ENCODE measurements at regions not wholly inside any gene's neighbourhood (a gene's known extent, or its start where the extent isn't known, plus 50 kb on each side); places are given as distances from the start of the nearest gene placed in this dataset.
A peak's percentile ranks its signal among the peaks of the same experiment; 100 is the strongest.

DNA sequence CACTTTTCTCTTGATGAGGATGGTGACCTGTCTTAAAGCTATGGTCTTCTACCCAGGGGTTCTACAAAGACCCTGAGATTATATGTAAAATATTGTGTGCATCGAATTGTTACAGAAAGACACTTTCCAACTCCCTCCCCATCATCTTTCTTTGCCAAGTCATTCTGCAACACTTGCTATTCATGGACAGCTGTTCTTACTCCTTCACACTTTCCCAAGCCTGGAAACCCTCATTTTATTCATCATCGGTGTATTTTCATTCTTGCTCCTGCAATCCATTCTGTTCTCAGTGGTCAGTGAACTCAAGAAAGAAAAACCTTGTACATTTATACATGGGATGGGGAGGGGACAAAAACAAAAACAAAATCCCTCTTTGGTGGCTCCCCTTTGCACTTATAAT is 90.5 kb upstream of the STXBP6 start:
- H3K4me1 ChIP-seq = no peaks in the 10 kb centered on the region
- no peaks in the 10 kb centered on the region for H3K9me3 ChIP-seq (ENCODE audit: control insufficient read depth, low read length)
- H3K4me2 ChIP-seq (ENCODE audit: low read length) = no peak overlapping the region
- no peaks in the 10 kb centered on the region for H3K27me3 ChIP-seq (ENCODE audit: control insufficient read depth, insufficient read depth, low read length)
- TF ChIP-seq, protein P1, sequence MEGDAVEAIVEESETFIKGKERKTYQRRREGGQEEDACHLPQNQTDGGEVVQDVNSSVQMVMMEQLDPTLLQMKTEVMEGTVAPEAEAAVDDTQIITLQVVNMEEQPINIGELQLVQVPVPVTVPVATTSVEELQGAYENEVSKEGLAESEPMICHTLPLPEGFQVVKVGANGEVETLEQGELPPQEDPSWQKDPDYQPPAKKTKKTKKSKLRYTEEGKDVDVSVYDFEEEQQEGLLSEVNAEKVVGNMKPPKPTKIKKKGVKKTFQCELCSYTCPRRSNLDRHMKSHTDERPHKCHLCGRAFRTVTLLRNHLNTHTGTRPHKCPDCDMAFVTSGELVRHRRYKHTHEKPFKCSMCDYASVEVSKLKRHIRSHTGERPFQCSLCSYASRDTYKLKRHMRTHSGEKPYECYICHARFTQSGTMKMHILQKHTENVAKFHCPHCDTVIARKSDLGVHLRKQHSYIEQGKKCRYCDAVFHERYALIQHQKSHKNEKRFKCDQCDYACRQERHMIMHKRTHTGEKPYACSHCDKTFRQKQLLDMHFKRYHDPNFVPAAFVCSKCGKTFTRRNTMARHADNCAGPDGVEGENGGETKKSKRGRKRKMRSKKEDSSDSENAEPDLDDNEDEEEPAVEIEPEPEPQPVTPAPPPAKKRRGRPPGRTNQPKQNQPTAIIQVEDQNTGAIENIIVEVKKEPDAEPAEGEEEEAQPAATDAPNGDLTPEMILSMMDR (IDR thresholded peaks at IDR 0.05) = no peak
- H3K9ac ChIP-seq = no peak overlapping the region
- no peaks in the 10 kb centered on the region for H3K79me2 ChIP-seq
- no peak overlapping the region for H3K4me3 ChIP-seq (ENCODE audit: low read depth, low read length)
- no peak overlapping the region for H3K27ac ChIP-seq
- no peaks in the 10 kb centered on the region for H3K36me3 ChIP-seq (ENCODE audit: control insufficient read depth, insufficient read depth, low read length)
- no peak overlapping the region for H2AFZ ChIP-seq

DNA sequence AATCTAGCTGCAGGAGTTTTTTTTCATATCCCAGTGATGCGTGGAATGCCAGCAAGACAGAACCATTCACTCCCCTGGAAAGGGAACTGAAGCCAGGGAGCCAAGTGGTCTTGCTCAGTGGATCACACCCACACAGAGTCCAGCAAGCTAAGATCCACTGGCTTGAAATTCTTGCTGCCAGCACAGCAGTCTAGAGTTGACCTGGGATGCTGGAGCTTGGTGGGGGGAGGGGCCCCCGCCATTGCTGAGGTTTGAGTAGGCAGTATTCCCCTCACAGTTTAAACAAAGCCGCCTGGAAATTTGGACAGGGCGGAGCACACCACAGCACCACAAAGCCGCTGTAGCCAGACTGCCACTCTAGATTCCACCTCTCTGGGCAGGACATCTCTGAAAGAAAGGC is 86.9 kb upstream of the STXBP6 start:
- Histone ChIP-seq H3K4me2 (ENCODE audit: low read length) (no peak overlapping the region), H3K36me3 (ENCODE audit: control insufficient read depth, insufficient read depth, low read length) (no peaks in the 10 kb centered on the region)

DNA sequence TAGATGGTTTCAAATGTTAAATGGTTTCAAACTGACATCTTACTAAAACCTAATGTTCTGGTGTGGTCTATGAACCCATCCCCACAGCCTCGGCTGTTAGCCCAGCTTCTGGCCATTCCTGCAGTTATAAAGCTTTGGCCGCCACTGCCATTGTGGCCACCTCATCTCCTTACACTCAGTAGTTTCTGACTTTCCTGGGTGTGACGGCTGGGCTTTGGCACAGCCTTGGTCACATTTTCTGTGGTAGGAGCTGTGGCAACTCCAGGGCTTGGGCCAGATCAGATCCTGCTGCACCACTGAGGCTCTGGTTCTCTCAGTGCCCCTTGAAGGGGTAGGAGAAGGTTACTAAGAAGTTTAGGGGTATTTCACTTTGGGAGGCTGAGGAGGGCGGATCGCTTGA is 84.2 kb upstream of the STXBP6 start:
- no peaks in the 10 kb centered on the region for H3K4me1 ChIP-seq
- no peaks in the 10 kb centered on the region for H3K36me3 ChIP-seq (ENCODE audit: control insufficient read depth, insufficient read depth, low read length)
- H3K4me3 ChIP-seq (ENCODE audit: low read depth, low read length) = no peak overlapping the region
- TF ChIP-seq, protein P1 (IDR thresholded peaks at IDR 0.05) = no peak
- H3K79me2 ChIP-seq = no peaks in the 10 kb centered on the region
- no peak overlapping the region for H3K4me2 ChIP-seq (ENCODE audit: low read length)
- no peaks in the 10 kb centered on the region for H3K9me3 ChIP-seq (ENCODE audit: control insufficient read depth, low read length)
- H2AFZ ChIP-seq = no peak overlapping the region
- no peak overlapping the region for H3K9ac ChIP-seq
- H3K27me3 ChIP-seq (ENCODE audit: control insufficient read depth, insufficient read depth, low read length) = no peaks in the 10 kb centered on the region
- no peak overlapping the region for H3K27ac ChIP-seq

More for the DNA sequence above, 86.9 kb upstream of the STXBP6 start:
- H3K4me1 ChIP-seq = no peaks in the 10 kb centered on the region
- H3K27ac ChIP-seq = no peak overlapping the region
- H2AFZ ChIP-seq = no peak overlapping the region
- H3K79me2 ChIP-seq = no peaks in the 10 kb centered on the region
- no peaks in the 10 kb centered on the region for H3K27me3 ChIP-seq (ENCODE audit: control insufficient read depth, insufficient read depth, low read length)
- no peaks in the 10 kb centered on the region for H3K9me3 ChIP-seq (ENCODE audit: control insufficient read depth, low read length)
- TF ChIP-seq, protein P1 (IDR thresholded peaks at IDR 0.05) = no peak
- no peak overlapping the region for H3K9ac ChIP-seq
- no peak overlapping the region for H3K4me3 ChIP-seq (ENCODE audit: low read depth, low read length)

DNA sequence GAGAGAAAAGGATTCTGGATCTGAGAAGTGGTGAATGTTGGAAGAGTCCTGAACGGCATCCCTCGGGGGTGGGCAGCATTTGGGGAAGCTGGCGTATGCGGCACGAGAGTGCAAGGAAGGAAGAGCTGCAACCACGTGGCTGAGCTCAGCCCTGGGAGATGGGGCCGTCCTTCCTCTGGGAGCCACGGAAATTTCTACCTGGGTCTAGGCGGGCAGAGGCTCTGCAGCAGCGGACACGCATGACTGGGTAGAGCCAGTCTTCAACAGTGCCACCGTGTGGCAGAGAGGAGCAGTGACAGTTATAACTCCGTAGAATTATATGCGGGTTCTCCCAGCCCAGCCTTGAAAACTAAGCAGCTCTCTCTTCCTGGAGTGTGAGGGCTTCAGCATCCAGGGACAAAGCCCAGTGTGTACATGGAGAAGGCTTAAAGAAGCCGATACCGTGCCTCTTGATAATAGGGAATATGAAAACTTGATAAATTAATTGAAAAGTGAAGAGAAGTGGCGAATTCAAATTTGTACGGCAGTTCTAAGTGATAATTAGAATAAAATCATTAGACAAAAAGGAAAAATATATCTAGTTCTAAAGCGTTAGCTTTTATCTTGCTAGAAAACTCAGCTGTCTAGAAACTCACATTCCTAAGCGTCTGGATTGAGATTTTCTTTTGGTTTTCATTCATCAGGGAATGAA is 82.9 kb upstream of the STXBP6 start:
- no peaks in the 10 kb centered on the region for H3K4me1 ChIP-seq
- no peaks in the 10 kb centered on the region for H3K79me2 ChIP-seq
- H3K9me3 ChIP-seq (ENCODE audit: control insufficient read depth, low read length) = no peaks in the 10 kb centered on the region
- H3K4me2 ChIP-seq (ENCODE audit: low read length) = no peak overlapping the region
- H3K36me3 ChIP-seq (ENCODE audit: control insufficient read depth, insufficient read depth, low read length) = no peaks in the 10 kb centered on the region
- no peak overlapping the region for H2AFZ ChIP-seq
- H3K27me3 ChIP-seq (ENCODE audit: control insufficient read depth, insufficient read depth, low read length) = no peaks in the 10 kb centered on the region
- no peak overlapping the region for H3K4me3 ChIP-seq (ENCODE audit: low read depth, low read length)
- no peak overlapping the region for H3K27ac ChIP-seq
- H3K9ac ChIP-seq = no peak overlapping the region
- TF ChIP-seq, protein P1 (IDR thresholded peaks at IDR 0.05) = peak; percentile 87

DNA sequence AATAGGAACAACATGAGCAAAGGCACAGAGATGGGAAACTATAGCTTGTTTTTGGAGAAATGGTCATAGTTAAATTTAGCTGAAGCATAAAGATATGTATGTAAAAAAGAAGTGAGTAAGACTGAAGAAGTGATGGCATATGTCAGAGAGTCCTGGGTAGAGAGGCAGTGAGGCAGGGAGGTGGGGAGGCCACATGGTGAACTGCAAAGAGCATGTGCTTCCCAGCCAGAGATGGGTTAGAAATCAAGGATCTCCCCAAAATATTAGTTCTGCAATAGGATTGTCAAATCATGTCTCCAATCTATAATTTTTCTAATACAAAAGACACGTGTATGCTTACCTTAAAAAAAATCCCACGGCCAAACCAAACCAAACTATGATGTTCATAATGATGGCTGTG is 82.1 kb upstream of the STXBP6 start:
- no peaks in the 10 kb centered on the region for H3K36me3 ChIP-seq (ENCODE audit: control insufficient read depth, insufficient read depth, low read length)
- H3K4me1 ChIP-seq = no peaks in the 10 kb centered on the region
- H3K27ac ChIP-seq = no peak overlapping the region
- no peak overlapping the region for H3K4me3 ChIP-seq (ENCODE audit: low read depth, low read length)
- TF ChIP-seq, protein P1 (IDR thresholded peaks at IDR 0.05) = no peak
- H3K9me3 ChIP-seq (ENCODE audit: control insufficient read depth, low read length) = no peaks in the 10 kb centered on the region
- H2AFZ ChIP-seq = no peak overlapping the region
- no peak overlapping the region for H3K4me2 ChIP-seq (ENCODE audit: low read length)
- H3K27me3 ChIP-seq (ENCODE audit: control insufficient read depth, insufficient read depth, low read length) = no peaks in the 10 kb centered on the region
- no peaks in the 10 kb centered on the region for H3K79me2 ChIP-seq
- no peak overlapping the region for H3K9ac ChIP-seq

Data from parathyroid adenoma (tissue), 2 donors.